ENCODE measurements at regions not wholly inside any gene's neighbourhood (a gene's known extent, or its start where the extent isn't known, plus 50 kb on each side); places are given as distances from the start of the nearest gene placed in this dataset.
"Not testable (repeated sequence)": the region's sequence is repeated elsewhere in the genome, so short reads cannot be mapped to it uniquely, and the experiment has no call there.

DNA sequence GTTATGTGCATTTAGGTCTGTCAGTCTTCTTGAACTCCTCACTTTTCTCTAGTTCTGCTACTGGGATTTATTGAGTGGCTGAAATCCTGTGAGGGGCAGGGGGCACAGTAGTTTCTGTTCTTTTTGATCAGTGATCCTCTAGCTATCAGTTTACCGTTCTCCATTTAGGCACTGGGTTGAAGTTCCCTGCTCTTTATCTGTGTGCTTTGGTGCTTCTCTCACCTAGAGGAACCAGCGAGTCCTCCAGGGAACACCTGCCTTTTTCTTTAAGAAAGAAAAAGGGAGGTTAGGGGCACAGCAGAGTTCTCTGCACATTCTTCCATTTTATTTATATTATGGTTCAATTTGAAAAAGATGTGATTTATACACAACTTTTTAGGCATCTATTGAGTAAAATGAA, 503.0 kb upstream of the AGA start:
- DNase-seq (ENCODE audit: low read depth): no peak

DNA sequence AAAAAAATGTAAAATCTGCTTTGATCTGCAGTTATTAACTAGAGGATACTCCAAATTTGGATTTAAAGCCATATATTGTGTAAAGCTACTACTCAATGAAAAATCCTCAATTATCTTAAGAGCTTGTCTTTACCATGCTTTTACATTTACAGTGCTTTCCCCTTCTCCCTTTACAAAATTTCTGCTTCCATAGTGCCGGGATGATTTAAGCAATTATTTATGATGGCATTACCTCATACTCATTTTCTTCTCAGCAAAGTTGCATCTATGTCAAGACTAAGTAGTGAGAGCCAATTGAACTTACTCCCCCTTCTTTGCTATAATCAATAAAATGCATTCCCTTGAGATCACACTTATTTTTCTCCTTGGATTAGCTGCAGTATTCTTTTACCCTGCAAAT, 505.4 kb upstream of the AGA start:
- no peak for DNase-seq (ENCODE audit: low read depth)

DNA sequence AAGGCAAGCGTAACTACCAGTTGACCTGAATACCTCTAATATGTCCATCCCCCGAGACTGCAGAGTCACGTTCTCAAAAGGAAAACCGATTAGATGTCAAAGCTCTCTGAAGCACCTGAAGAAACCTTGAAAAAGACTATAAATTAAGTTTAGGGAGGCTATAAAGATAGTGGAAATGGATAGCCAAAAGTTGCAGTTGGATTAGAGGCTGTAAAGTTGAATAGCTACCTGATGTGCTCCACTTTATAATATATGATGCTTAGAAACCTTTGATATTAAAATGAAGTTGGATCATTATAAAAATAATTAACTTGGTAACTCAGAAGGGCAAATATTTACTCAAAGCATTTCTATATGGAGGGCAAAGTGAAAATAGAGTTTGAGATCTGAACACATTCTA, 506.6 kb upstream of the AGA start:
- DNase-seq (ENCODE audit: low read depth): no peak

DNA sequence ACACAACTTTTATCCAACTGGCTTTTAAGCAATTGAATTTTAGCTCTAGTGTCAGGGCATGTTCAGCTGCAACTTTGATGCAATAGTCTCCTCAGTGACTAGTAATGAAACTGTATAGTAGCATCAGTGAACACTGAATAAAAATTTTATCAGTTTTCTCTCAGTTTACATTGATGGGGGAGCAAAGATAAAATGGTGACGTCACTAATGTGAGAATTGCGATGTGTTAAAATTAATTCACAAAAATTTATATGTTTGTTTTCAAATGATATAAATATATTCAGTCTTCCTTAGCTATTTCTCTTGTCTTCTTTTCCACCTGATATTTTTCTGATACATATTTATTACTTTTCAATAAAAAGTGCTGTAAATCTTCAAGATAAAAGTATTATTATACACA, 508.8 kb upstream of the AGA start:
- DNase-seq (ENCODE audit: low read depth): no peak

DNA sequence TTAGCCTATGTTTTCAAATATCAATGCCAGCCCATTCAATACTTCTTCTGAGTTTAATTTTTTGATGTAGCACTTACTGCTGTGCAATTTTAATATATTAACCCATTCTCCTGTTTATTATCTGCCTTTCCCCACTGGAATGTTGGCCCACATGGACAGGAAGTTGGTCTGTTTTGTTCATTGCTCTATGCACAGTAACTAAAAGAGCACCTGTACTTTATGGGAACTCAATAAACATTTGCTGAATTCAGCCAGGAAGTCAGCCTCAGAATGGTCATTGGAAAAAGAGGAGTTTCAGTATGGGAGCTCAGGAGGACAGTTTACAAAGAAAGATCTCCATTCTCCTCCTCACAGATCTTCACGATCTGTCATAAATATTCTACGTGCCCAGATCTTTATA, 510.5 kb upstream of the AGA start:
- DNase-seq (ENCODE audit: low read depth): no peak

DNA sequence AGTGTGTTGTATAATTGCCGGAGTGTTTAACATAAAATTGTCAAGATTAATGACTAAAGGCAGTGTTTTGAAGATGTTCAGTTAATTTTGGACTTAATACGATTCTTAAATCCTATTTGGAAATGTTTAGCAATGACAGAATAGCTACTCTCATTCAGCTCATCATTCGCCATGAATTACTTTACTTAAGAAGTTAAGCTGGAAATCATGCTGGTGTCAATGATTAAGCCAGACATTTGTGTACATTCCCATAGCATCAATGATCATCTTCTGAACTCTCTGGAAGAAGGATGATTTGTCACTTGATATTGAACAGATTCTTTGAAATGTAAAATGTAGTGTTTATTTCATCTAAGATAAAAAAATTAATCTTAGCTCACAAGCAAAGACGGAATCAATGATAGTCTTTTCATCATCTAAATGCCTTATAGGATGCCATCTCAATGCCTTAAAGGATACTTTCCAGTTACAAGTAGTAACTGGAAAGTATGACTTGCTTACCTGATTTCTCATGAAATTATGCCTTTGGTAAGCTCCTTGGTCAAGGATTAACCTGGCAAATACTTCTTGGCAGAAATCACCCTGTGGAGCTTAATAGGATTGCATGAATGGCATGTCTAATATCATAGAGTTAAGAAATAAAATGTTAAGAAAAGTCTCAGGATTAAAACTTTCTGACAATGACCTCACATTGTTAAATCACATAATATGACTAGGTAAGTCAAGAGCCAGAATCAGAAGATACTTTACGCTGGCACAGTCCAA, 515.5 kb upstream of the AGA start:
- no peak for DNase-seq (ENCODE audit: low read depth)

DNA sequence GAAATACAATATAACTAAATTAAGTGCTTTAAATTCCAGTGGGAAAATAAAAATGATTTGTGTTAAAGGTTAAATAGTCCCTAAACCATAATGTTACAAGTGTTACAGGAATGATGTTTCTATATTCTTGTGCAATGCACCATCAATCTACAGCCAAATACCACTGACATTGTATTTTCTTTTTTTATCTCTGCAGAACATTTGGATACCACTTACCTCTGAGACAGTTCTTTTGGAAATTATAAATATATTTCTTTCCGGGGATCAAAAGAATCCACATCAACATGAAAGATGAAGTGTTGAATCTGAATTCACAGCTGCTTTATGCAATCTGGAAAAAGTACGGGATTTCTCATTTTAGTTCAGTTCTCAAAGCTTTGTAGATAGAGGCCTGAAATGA, 518.3 kb upstream of the AGA start:
- no peak for DNase-seq (ENCODE audit: low read depth)

DNA sequence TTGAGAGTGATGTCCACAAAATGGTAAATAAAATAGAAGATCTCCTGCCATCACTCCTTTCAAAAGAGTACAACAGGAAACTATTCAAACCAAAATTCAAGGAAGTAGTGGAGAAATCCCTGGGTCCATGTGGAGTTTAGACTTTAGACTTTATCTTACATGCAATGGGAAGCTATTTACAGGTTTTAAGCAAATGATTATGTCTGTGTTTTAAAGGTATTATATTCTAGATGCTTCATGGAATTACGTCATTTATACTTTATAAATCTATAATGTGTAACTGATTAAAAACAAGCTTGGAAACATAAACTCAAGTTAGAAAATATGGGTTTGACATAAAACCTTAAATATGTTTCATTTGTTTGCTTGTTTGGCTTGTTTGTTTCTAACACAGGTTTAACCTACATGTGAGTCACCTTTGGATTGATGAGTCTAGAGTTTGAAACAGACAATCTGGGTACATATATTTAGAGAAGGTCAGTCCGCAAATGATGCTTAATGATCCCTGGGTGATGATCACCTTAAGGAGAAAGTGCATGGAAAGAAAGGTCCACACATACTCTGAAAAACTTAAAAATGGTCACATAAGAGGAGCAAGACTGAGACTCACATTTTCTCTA, 519.6 kb upstream of the AGA start:
- no peak for DNase-seq (ENCODE audit: low read depth)

DNA sequence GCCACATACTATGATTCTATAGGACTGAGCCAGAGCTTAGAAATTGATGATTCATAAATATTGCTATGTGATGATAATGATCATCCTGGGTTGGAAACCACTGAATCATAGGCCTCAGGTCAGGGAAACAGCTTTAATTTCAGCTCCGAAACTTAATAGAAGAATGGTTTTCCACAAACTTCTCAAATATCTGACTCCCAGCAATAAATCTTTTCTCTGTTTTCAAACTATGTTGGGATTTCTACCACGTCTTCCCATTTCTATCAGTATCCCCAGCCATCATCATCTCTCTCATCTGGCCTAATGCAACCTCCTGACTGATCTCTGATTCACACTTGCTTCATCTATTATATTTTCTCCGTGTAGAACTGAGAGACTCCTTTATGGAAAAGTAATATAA, 521.8 kb upstream of the AGA start:
- peak; percentile 10 for DNase-seq (ENCODE audit: low read depth)

DNA sequence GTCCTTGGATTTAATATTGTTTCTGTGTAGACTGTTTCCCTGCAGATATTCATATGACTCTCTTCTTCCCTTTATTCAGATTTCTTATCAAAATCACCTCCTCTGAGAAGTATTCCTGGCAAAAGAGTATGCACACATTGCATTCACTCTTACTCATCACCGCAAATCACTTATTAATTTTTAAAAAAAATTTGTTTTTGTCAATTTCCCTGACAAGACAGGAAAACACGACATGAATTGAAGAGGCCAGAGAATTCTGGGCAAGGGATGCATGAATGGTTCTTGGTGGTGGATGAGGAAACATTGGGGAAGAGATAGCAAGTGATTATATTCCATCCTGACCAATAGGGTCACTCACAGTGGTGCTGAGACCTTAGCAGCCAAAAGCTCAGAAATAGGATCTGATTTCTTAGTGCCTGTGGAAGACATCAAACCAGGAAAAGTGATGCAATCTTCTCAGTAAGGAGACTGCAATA, 522.5 kb upstream of the AGA start:
- DNase-seq (ENCODE audit: low read depth): peak; percentile 1

DNA sequence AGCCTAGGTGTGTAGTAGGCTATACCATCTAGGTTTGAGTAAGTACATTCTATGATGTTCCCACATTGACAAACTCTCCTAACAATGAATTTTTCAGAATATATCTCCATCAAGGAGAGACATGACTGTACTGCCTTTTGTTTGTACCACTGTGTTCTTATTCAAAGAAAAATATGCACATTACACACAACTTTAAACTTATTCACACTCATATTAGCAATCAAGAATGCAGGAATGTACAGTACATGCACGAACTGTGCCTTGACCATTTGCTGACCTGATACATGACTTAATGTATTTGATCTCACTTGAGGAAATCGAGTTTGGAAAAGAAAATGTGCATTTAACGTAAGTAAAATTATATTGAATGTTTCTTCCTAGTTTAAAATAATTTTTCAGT, 525.1 kb upstream of the AGA start:
- no peak for DNase-seq (ENCODE audit: low read depth)

DNA sequence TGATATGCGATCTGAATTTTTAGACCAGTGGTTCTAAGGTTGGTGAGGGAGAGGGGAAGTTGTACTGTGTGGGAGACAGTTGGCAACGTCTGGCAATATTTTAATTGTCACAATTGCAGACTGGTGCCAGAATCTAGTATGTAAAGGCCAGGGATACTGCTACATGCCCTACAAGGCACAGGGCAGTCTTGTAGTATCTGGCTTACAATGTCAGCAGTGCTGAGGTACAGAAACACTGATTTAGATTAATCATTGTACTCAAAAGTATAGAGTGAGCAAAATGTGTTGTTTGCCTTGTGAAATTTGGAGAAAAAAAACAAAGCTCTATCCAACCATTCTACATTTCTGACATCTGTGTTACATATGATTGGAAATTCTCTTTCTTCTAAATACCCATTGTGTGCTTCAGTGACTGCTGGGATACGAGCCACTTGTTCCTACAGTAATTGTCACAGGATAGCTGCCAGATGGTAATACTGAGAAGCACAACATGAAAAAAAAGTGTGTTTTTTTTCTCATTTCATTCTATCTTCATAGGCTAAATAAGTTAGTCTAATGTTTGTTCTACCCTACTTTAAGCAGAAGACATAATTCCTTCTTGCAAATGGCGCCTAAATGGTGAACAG, 526.7 kb upstream of the AGA start:
- DNase-seq (ENCODE audit: low read depth): no peak

DNA sequence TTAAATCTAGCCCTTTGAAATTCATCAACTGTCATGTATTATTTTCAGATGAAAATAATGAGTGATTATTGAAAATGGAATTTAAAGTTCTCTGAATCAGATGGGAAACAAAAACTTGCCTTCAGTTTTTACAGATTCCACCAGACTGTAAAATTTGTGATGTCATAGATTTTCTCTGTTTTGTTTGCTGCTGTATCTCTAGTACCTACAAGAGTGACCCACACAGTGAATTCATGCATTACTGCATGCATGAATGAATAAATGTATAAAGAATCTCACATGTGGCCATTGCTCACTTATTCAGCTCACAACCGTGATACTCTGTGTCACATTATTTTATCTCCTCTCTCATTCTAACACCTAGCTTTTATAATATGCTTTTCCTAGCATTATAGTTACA, 532.2 kb upstream of the AGA start:
- no peak for DNase-seq (ENCODE audit: low read depth)

DNA sequence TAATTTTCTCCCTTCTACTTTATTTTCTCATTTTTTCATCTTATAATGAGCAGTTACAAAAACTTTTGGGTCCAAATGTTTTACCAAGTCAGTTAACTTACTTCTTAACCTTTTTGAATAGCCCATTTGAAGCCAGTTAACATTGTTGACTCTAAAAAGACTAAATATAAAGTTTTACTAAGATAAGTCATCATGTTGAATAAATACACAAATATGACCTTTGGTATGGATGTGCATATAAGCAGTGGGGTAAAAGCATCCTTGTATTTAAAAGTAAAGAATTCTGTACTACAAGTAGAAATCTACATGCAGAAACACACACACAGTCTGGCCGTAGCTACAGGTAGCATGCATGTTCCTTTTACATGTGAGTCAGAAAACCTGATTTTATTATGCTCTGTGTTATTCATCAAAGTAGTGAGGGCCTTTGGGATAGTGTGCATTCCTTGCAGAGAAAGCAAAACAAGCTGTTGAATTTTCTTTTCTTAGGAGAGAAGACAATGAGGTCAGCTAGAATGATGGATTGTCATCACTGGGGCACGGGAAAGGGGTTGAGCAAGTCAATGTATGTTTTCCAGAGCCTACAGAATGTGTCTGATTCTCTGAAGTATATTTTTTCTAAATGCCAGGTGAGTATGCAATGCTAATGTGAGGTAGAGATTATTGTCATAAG, 533.2 kb upstream of the AGA start:
- DNase-seq (ENCODE audit: low read depth): no peak

DNA sequence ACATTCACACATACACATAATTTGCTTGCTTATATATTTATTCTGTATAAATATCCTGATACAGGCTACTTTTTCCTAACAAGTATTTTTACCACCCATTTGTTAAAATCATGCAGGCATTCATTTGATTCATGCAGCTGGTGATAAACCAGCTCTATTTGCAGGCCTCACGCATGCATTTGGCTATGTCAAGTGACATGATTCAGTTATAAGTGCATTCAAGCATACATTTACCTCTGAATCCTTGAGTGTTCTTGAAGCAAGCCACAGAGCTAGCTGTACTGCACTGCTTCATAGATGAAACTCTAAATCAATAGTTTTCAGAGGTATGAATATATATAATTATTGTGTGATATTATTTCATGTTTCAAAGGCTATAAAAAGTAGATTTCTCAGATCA, 544.0 kb upstream of the AGA start:
- DNase-seq (ENCODE audit: low read depth): no peak

DNA sequence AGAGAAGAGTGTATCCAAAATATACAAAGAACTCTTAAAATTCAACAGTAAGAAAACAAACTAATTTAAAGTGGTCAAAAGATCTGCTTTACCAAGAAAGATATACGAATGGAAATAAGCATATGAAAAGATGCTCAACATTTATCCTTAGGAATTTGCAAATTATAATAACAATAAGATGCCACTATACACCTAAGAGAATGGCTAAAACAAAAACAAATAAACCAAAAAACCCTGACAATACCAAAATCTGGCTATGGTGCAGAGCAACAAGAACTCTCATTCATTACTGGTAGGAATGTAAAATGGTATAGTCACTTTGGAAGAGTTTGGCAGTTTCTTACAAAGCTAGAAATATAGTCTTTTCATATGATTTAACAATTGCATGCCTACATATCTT, 545.7 kb upstream of the AGA start:
- no peak for DNase-seq (ENCODE audit: low read depth)

DNA sequence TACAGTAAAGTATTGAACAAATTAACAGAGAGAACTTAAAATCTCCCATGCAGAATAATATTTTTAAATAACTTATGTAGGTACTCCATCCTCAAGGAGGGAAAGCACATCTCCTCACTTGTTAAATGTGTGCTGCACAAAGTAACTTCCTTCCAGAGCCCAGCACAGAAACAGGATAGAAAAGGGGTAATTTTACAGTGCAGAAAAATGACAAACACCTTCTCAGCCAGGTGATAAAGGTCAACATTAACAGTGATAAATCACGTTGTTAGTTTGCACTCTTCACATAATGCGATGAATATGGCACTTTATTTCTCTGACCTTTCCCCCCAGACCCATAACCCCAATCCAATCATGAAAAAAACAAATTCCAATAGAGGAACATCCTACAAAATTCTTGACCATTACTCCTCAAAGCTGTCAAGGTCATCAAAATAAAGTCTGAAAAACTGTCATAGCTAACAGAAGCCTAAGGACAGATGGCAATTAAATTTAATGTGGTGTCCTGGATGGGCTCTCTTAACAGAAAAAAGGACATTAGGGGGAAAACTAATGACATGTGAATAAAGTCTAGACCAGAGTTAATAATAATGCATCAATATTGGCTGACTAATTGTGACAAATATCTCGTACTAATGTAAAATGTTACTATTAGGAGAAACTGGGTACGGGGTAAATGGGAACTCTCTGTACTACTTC, 547.4 kb upstream of the AGA start:
- DNase-seq (ENCODE audit: low read depth): no peak

DNA sequence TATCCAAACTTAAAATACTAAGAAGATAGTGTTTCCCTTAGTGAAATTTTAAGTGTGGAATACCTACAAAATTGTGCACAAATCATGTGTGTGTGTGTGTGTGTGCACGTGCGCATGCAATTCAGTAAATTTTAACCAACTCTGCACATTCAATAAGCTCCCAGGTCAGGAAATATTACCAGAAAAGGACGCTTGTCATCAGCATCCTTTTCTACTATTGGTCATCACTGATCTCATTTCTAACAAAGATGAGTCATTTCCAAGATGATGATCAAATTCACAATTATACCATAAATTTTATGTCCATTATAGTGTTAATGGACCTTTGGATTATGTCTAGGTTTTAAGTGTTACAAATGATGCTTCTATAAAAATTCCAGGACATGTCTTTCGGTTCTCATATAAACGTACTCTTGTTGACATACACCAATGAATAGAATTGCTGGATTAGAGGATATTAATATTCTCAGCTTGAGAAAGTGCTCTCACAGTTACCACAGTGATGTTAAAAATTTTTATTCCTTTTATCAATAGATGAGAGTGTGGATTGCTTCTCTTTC, 560.9 kb upstream of the AGA start:
- DNase-seq (ENCODE audit: low read depth): peak; percentile 3

DNA sequence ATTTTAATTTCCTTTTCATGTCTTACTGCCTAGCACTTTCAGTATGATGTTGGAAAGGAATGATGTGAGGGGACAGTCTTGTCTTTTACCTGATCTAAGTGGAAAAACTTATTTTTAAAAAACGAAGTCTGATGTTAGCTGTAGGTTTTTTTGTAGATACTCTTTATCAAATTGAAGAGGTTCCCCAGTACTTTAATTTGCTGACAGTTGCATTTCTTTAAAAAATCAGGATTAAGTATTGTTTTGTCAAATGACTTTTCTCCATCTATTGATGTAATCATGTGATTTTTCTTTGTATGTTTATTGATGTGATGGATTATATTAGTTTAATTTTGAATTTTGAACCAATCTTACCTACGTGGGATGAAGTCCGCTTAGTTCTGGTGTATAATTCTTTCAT, 568.4 kb upstream of the AGA start:
- DNase-seq (ENCODE audit: low read depth): no peak

DNA sequence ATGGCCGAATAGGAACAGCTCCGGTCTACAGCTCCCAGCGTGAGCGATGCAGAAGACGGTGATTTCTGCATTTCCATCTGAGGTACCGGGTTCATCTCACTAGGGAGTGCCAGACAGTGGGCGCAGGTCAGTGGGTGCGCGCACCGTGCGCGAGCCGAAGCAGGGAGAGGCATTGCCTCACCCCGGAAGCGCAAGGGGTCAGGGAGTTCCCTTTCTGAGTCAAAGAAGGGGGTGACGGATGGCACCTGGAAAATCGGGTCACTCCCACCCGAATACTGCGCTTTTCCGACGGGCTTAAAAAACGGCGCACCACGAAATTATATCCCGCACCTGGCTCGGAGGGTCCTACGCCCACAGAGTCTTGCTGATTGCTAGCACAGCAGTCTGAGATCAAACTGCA, 572.8 kb upstream of the AGA start:
- DNase-seq (ENCODE audit: low read depth): not testable (repeated sequence)

DNA sequence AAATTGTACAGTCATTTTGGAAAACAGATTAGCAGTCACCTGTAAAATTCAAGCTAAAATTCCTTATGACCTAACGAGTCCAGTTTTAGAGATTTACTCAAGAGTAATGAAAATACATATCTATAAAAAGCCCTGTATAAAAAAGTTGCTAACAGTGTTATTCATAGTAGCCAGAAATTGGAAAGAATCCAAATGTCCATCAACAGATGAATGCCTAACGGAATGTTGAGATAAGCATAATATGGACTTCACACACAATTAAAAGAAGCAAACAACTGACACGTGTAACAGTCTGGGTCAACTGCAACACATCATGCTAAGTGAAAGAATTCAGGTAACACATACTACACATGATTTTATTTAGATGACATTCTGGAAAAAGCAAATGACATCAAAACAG, 584.8 kb upstream of the AGA start:
- no peak for DNase-seq (ENCODE audit: low read depth)

Data from HT1080 (cell line).